Endothelial cell of umbilical vein (primary cell): ENCODE measurements at regions not wholly inside any gene's neighbourhood (a gene's known extent, or its start where the extent isn't known, plus 50 kb on each side); places are given as distances from the start of the nearest gene placed in this dataset.
"Not testable (repeated sequence)": the region's sequence is repeated elsewhere in the genome, so short reads cannot be mapped to it uniquely, and the experiment has no call there.

Experiments
- CTCF ChIP-seq, 2 donors: IDR thresholded peaks; 1 replicate in 1 of 2; 2 replicates in 1 of 2; pipeline ENCODE4 v1.5.1; 2011; ENCODE audit warnings: low read length in 2 of 2, mild to moderate bottlenecking in 2 of 2, moderate library complexity in 2 of 2, control low read depth in 1 of 2, inconsistent platforms in 1 of 2, low read depth in 1 of 2; ENCODE audit not compliant: insufficient read depth in 1 of 2; ENCODE audit errors: extremely low read depth in 1 of 2
- EZH2 ChIP-seq: IDR thresholded peaks from 2 replicates; pipeline ENCODE4 v1.6.1; 2012; ENCODE audit warnings: borderline replicate concordance, low read depth, mild to moderate bottlenecking, moderate library complexity, low read length, inconsistent platforms; ENCODE audit not compliant: severe bottlenecking
- GATA2 ChIP-seq: IDR thresholded peaks from 2 replicates; pipeline ENCODE4 v1.7.0; 2011; ENCODE audit warnings: low read depth, mild to moderate bottlenecking, moderate library complexity, mixed read lengths, low read length; ENCODE audit not compliant: insufficient read length, insufficient read depth
- JUN ChIP-seq: IDR thresholded peaks from 2 replicates; pipeline ENCODE4 v1.6.1; 2011; ENCODE audit warnings: borderline replicate concordance, low read depth; ENCODE audit not compliant: insufficient read length, insufficient read depth
- POLR2A ChIP-seq: IDR thresholded peaks from 2 replicates; pipeline ENCODE4 v1.6.1; 2012; ENCODE audit warnings: low read depth, mild to moderate bottlenecking, control low read depth, low read length

GRCh38 chr12:131624756-131625501 lies 86.0 kb upstream of the SFSWAP start:
- not testable (repeated sequence) for TF ChIP-seq CTCF (IDR thresholded peaks at IDR 0.05; ENCODE audit: extremely low read depth in 1 of 2, insufficient read depth in 1 of 2, low read depth in 1 of 2, low read length in 2 of 2); EZH2; POLR2A; JUN; GATA2
